Choroid plexus epithelial cell (primary cell): ENCODE measurements at regions not wholly inside any gene's neighbourhood (a gene's known extent, or its start where the extent isn't known, plus 50 kb on each side); places are given as distances from the start of the nearest gene placed in this dataset.
"Not testable (repeated sequence)": the region's sequence is repeated elsewhere in the genome, so short reads cannot be mapped to it uniquely, and the experiment has no call there.

Source experiments
- DNase-seq: peaks from one replicate; pipeline ENCODE4 v3.0.0-alpha.2; 2010; ENCODE audit warnings: low read depth
- H3K4me3 ChIP-seq: 2 replicates; pipeline ENCODE4 v1.5.1; 2011; ENCODE audit warnings: low read depth, mild to moderate bottlenecking, control low read depth, low read length, moderate library complexity
- TF ChIP-seq, protein P1 (sequence below): conservative IDR thresholded peaks from 2 replicates; pipeline ENCODE4 v1.5.1; 2011; ENCODE audit warnings: low read depth, mild to moderate bottlenecking, control low read depth, inconsistent platforms, low read length, moderate library complexity

DNA sequence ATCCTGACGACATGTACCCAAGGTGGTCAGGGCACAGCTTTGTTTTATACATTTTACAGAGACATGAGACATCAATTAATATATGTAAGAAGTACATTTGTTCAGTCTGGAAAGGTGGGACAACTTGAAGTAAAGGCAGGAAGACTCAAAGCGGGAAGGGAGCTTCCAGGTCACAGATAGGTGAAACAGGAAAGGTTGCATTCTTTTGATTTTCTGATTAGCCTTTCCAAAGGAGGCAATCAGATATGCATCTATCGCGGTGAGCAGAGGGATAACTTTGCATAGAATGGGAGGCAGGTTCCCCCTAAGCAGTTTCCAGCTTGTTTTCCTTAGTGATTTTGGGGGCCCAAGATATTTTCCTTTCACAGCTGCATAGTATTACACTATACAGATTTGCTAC is 358.4 kb downstream of the GLUD2 start:
- DNase-seq, result no peak
- TF ChIP-seq, protein P1, sequence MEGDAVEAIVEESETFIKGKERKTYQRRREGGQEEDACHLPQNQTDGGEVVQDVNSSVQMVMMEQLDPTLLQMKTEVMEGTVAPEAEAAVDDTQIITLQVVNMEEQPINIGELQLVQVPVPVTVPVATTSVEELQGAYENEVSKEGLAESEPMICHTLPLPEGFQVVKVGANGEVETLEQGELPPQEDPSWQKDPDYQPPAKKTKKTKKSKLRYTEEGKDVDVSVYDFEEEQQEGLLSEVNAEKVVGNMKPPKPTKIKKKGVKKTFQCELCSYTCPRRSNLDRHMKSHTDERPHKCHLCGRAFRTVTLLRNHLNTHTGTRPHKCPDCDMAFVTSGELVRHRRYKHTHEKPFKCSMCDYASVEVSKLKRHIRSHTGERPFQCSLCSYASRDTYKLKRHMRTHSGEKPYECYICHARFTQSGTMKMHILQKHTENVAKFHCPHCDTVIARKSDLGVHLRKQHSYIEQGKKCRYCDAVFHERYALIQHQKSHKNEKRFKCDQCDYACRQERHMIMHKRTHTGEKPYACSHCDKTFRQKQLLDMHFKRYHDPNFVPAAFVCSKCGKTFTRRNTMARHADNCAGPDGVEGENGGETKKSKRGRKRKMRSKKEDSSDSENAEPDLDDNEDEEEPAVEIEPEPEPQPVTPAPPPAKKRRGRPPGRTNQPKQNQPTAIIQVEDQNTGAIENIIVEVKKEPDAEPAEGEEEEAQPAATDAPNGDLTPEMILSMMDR, result no peak
- no peak overlapping the region for H3K4me3 ChIP-seq

DNA sequence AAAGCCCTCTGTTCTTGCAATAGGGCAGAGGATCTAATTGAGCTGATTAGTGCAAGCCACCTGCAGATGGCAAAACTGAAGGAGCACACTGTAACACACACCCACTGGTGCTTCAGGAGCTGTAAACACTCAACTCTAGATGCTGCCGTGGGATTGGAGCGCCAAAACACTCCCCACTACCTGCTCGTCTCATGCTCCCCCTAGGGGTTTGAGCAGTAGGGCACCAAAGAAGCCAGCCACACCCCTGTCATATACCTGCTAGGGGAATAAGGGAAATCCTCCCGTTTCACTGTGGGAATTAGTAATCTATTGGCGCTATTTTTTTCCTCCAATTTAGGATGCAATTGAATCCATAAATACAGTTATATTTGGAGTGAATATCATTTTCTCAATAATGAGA is 360.2 kb downstream of the GLUD2 start:
- no peak overlapping the region for H3K4me3 ChIP-seq
- DNase-seq, result no peak
- TF ChIP-seq, protein P1, result no peak

DNA sequence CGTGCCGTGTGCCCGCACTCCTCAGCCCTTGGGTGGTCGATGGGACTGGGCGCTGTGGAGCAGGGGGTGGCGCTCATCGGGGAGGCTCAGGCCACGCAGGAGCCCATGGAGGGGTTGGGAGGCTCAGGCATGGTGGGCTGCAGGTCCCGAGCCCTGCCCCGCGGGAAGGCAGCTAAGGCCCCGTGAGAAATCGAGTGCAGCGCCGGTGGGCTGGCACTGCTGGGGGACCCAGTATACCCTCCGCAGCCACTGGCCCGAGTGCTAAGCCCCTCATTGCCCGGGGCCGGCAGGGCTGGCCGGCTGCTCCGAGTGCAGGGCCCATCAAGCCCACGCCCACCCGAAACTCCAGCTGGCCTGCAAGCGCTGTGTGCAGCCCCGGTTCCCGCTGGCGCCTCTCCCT is 384.1 kb downstream of the GLUD2 start:
- DNase-seq, H3K4me3 ChIP-seq: not testable (repeated sequence)

DNA sequence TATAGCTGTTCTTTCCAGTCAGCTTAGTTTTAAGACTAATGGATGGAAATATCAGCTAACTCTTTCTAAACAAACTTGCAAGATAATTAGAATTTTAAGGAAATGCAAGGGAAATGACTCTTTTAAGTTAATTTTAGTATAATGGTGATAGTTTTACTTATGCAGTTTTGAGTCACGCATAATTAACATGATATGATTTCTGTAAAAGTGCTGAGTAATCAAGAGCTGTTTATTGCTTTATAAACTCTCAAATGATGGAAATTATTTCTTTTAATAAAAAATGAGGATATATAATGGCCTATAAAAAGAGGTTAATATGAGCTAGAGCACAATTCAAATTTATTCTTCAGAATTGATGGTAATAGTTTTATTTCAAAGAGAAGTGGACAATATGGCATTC is 385.9 kb downstream of the GLUD2 start:
- H3K4me3 ChIP-seq, result no peak overlapping the region
- TF ChIP-seq, protein P1, result no peak
- no peak for DNase-seq

DNA sequence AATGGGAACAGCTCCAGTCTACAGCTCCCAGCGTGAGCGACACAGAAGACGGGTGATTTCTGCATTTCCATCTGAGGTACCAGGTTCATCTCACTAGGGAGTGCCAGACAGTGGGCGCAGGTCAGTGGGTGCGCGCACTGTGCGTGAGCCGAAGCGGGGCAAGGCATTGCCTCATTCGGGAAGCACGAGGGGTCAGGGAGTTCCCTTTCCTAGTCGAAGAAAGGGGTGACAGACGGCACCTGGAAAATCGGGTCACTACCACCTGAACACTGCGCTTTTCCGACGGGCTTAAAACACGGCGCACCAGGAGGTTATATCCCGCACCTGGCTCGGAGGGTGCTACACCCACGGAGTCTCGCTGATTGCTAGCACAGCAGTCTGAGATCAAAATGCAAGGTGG is 390.3 kb downstream of the GLUD2 start:
- not testable (repeated sequence) for DNase-seq

DNA sequence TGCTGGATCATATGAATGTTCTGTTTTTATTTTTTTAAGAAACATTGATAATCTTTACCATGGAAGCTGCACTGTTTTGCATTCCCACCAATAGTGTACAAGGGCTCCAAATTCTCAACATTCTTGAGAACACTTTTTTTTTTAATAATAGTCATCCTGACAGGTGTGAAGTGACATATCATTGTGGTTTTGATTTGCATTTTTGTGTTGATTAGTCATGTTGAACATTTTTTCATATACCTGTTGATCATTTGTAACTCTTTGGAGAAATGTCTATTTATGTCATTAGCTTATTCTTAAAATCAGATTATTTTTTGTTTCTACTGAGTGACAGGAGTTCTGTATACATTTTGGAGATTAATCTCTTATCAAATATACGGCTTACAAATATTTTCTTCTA is 408.5 kb downstream of the GLUD2 start:
- no peak for DNase-seq
- H3K4me3 ChIP-seq, result no peak overlapping the region
- TF ChIP-seq, protein P1, result no peak

More for the DNA sequence above, 390.3 kb downstream of the GLUD2 start:
- not testable (repeated sequence) for H3K4me3 ChIP-seq

DNA sequence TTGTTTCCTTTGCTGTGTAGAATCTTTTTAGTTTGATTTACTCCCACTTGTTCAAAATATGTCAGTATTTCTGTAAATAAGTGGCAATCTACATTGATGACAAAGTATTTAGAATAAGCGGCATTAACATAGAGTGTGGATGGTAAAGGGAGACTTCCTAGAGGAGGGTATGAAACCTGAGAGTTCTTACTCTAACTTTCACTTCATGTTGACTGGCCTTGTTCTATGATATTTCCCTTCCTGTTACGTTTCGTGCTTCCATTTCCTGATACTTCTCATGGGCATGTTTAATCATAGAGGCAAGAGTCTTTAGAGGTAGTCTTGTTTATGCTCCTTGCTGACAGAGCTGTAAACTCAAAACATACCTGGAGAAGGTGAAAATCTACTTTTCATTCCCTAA is 408.9 kb downstream of the GLUD2 start:
- H3K4me3 ChIP-seq, result no peak overlapping the region
- no peak for DNase-seq
- TF ChIP-seq, protein P1, result no peak

DNA sequence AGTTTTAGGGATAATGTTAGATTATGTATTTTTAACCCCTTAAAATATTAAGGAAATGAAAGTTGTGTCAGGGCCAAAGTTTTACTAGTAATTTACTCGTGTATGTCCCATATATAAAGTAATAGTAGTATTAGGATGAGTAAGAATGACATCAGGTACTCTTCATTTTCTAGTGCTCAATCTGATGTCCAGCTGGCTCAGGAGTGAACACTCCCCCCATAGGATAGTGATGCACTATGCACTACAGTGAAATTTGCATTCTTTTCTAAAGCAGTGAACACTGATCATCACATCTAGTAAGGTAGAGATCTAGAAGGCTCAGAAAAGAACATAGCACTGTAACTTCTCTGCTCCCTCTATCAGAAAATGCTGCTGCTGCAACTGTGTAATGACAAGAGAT is 409.7 kb downstream of the GLUD2 start:
- TF ChIP-seq, protein P1, result no peak
- no peak for DNase-seq

More for the DNA sequence above, 409.7 kb downstream of the GLUD2 start:
- no peak overlapping the region for H3K4me3 ChIP-seq
